GM11168 (cell line): ENCODE measurements at regions not wholly inside any gene's neighbourhood (a gene's known extent, or its start where the extent isn't known, plus 50 kb on each side); places are given as distances from the start of the nearest gene placed in this dataset.

ENCODE experiments used
- in situ Hi-C: fragments of 300-500 bp; cut with MboI; formaldehyde crosslinking; loops from one replicate; pipeline ENCODE4 v1.12.0; 2022; ENCODE audit warnings: low sequenced_read_pairs; ENCODE audit not compliant: unreplicated experiment

GRCh38 chr9:113692256-113692655 is 183.9 kb upstream of the ZNF618 start:
- in situ Hi-C loops: no loop called here

GRCh38 chr9:113694912-113695311 is 181.2 kb upstream of the ZNF618 start:
- in situ Hi-C loops: no loop called here

- in situ Hi-C loops: no loop called here
Measured at GRCh38 chr9:113695440-113695851, 180.7 kb upstream of the ZNF618 start.

GRCh38 chr9:113695901-113696300 is 180.2 kb upstream of the ZNF618 start:
- in situ Hi-C loops: no loop called here

- in situ Hi-C loops: no loop called here
Measured at GRCh38 chr9:113701774-113702755, 174.0 kb upstream of the ZNF618 start.

- in situ Hi-C loops: no loop called here
Measured at GRCh38 chr9:113705306-113705927, 170.7 kb upstream of the ZNF618 start.

- in situ Hi-C loops: no loop called here
Measured at GRCh38 chr9:113705928-113706519, 170.1 kb upstream of the ZNF618 start.

- in situ Hi-C loops: no loop called here
Measured at GRCh38 chr9:113707953-113708695, 168.0 kb upstream of the ZNF618 start.

GRCh38 chr9:113708821-113709713 is 167.0 kb upstream of the ZNF618 start:
- in situ Hi-C loops: no loop called here

- in situ Hi-C loops: no loop called here
Measured at GRCh38 chr9:113709721-113710120, 166.4 kb upstream of the ZNF618 start.

GRCh38 chr9:113711251-113711650 is 164.9 kb upstream of the ZNF618 start:
- in situ Hi-C loops: no loop called here

- in situ Hi-C loops: no loop called here
Measured at GRCh38 chr9:113712053-113712452, 164.1 kb upstream of the ZNF618 start.

- in situ Hi-C loops: no loop called here
Measured at GRCh38 chr9:113715086-113715485, 161.0 kb upstream of the ZNF618 start.

- in situ Hi-C loops: no loop called here
Measured at GRCh38 chr9:113719919-113720318, 156.2 kb upstream of the ZNF618 start.

GRCh38 chr9:113720495-113720894 is 155.6 kb upstream of the ZNF618 start:
- in situ Hi-C loops: no loop called here

- in situ Hi-C loops: no loop called here
Measured at GRCh38 chr9:113721856-113722255, 154.3 kb upstream of the ZNF618 start.

GRCh38 chr9:113724202-113724601 is 151.9 kb upstream of the ZNF618 start:
- in situ Hi-C loops: no loop called here

GRCh38 chr9:113728989-113729388 is 147.1 kb upstream of the ZNF618 start:
- in situ Hi-C loops: no loop called here

GRCh38 chr9:113734826-113735225 is 141.3 kb upstream of the ZNF618 start:
- in situ Hi-C loops: no loop called here
